ENCODE measurements at regions not wholly inside any gene's neighbourhood (a gene's known extent, or its start where the extent isn't known, plus 50 kb on each side); places are given as distances from the start of the nearest gene placed in this dataset.

DNA sequence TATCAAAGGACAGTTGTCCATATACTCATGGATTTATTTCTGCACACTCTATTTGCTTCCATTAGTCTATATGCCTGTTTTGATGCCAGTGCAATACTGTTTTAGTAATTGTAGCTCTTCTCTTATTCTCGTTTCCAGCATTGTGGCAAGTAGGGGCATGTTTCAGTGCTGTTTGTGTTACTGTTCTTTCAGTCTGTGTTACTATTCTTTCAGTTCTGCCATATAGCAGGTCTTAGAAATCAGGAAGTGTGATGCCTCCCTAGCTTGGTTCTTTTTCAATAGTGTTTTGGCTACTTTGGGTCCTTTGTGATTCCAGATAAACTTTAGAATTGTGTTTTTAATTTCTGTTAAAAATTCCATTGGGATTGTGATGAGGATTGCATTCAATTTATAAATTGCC is 180.5 kb upstream of the PTPRD start:
- no peak for TF ChIP-seq POLR2A (IDR thresholded peaks at IDR 0.05)
- TF ChIP-seq, protein P1, sequence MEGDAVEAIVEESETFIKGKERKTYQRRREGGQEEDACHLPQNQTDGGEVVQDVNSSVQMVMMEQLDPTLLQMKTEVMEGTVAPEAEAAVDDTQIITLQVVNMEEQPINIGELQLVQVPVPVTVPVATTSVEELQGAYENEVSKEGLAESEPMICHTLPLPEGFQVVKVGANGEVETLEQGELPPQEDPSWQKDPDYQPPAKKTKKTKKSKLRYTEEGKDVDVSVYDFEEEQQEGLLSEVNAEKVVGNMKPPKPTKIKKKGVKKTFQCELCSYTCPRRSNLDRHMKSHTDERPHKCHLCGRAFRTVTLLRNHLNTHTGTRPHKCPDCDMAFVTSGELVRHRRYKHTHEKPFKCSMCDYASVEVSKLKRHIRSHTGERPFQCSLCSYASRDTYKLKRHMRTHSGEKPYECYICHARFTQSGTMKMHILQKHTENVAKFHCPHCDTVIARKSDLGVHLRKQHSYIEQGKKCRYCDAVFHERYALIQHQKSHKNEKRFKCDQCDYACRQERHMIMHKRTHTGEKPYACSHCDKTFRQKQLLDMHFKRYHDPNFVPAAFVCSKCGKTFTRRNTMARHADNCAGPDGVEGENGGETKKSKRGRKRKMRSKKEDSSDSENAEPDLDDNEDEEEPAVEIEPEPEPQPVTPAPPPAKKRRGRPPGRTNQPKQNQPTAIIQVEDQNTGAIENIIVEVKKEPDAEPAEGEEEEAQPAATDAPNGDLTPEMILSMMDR (IDR thresholded peaks at IDR 0.05): no peak

Measured in body of pancreas (tissue), 4 donors.